ENCODE measurements at regions not wholly inside any gene's neighbourhood (a gene's known extent, or its start where the extent isn't known, plus 50 kb on each side); places are given as distances from the start of the nearest gene placed in this dataset.
"Not testable (repeated sequence)": the region's sequence is repeated elsewhere in the genome, so short reads cannot be mapped to it uniquely, and the experiment has no call there.

GRCh38 chr4:79748835-79749234, 324.2 kb downstream of the ANTXR2 start:
- no peak for DNase-seq (ENCODE audit: extremely low read depth, low read depth)

- no peak for DNase-seq (ENCODE audit: extremely low read depth, low read depth)
These were observed 325.8 kb downstream of the ANTXR2 start for GRCh38 chr4:79747252-79747651.

GRCh38 chr4:79743014-79743413, 330.0 kb downstream of the ANTXR2 start:
- no peak for DNase-seq (ENCODE audit: extremely low read depth, low read depth)

GRCh38 chr4:79739912-79740311, 331.9 kb upstream of the GK2 start:
- DNase-seq (ENCODE audit: extremely low read depth, low read depth), result no peak

- DNase-seq (ENCODE audit: extremely low read depth, low read depth), result no peak
These were observed 315.5 kb upstream of the GK2 start for GRCh38 chr4:79723507-79723906.

- no peak for DNase-seq (ENCODE audit: extremely low read depth, low read depth)
These were observed 292.3 kb upstream of the GK2 start for GRCh38 chr4:79700356-79700755.

- no peak for DNase-seq (ENCODE audit: extremely low read depth, low read depth)
These were observed 289.4 kb upstream of the GK2 start for GRCh38 chr4:79697444-79697843.

GRCh38 chr4:79696534-79696933, 288.5 kb upstream of the GK2 start:
- not testable (repeated sequence) for DNase-seq (ENCODE audit: extremely low read depth, low read depth)

GRCh38 chr4:79695848-79696247, 287.8 kb upstream of the GK2 start:
- DNase-seq (ENCODE audit: extremely low read depth, low read depth), result no peak

GRCh38 chr4:79689740-79690139, 281.7 kb upstream of the GK2 start:
- DNase-seq (ENCODE audit: extremely low read depth, low read depth), result no peak

- no peak for DNase-seq (ENCODE audit: extremely low read depth, low read depth)
These were observed 280.7 kb upstream of the GK2 start for GRCh38 chr4:79688691-79689090.

- no peak for DNase-seq (ENCODE audit: extremely low read depth, low read depth)
These were observed 279.0 kb upstream of the GK2 start for GRCh38 chr4:79687006-79687405.

GRCh38 chr4:79685542-79685941, 277.5 kb upstream of the GK2 start:
- DNase-seq (ENCODE audit: extremely low read depth, low read depth), result no peak

GRCh38 chr4:79684516-79684915, 276.5 kb upstream of the GK2 start:
- no peak for DNase-seq (ENCODE audit: extremely low read depth, low read depth)

- no peak for DNase-seq (ENCODE audit: extremely low read depth, low read depth)
These were observed 274.9 kb upstream of the GK2 start for GRCh38 chr4:79682801-79683530.

- DNase-seq (ENCODE audit: extremely low read depth, low read depth), result no peak
These were observed 274.1 kb upstream of the GK2 start for GRCh38 chr4:79682161-79682560.

GRCh38 chr4:79679859-79680258, 271.8 kb upstream of the GK2 start:
- no peak for DNase-seq (ENCODE audit: extremely low read depth, low read depth)

GRCh38 chr4:79678472-79679202, 270.6 kb upstream of the GK2 start:
- DNase-seq (ENCODE audit: extremely low read depth, low read depth), result no peak

- DNase-seq (ENCODE audit: extremely low read depth, low read depth), result no peak
These were observed 268.7 kb upstream of the GK2 start for GRCh38 chr4:79676705-79677104.

GRCh38 chr4:79674906-79675305, 266.9 kb upstream of the GK2 start:
- not testable (repeated sequence) for DNase-seq (ENCODE audit: extremely low read depth, low read depth)

- no peak for DNase-seq (ENCODE audit: extremely low read depth, low read depth)
These were observed 265.9 kb upstream of the GK2 start for GRCh38 chr4:79673898-79674297.

GRCh38 chr4:79673377-79673776, 265.3 kb upstream of the GK2 start:
- DNase-seq (ENCODE audit: extremely low read depth, low read depth), result no peak
